Activated CD4-positive, CD25-positive, alpha-beta regulatory T cell treated with anti-CD3 and anti-CD28 coated beads, Interleukin-2, amount 50 U/mL, for 24 hours (primary cell): ENCODE measurements at regions not wholly inside any gene's neighbourhood (a gene's known extent, or its start where the extent isn't known, plus 50 kb on each side); places are given as distances from the start of the nearest gene placed in this dataset.
"Not testable (repeated sequence)": the region's sequence is repeated elsewhere in the genome, so short reads cannot be mapped to it uniquely, and the experiment has no call there.

Experiments
- ATAC-seq, 2 donors: fragments of 150-1000 bp; cut with Tn5 transposase; one replicate each; pipeline ENCODE4 v1.10.0; 2021; ENCODE audit warnings: mild to moderate bottlenecking in 1 of 2, moderate library complexity in 1 of 2

- ATAC-seq = no peak
These were observed 163.2 kb upstream of the P2RY1 start for GRCh38 chr3:152671446-152672319.

GRCh38 chr3:152672320-152672649 lies 162.6 kb upstream of the P2RY1 start:
- no peak for ATAC-seq

- ATAC-seq = no peak
These were observed 158.0 kb upstream of the P2RY1 start for GRCh38 chr3:152676810-152677379.

- no peak for ATAC-seq
These were observed 157.4 kb upstream of the P2RY1 start for GRCh38 chr3:152677491-152677890.

GRCh38 chr3:152682477-152682876 lies 152.5 kb upstream of the P2RY1 start:
- ATAC-seq = no peak

- no peak for ATAC-seq
These were observed 151.4 kb upstream of the P2RY1 start for GRCh38 chr3:152683521-152683999.

GRCh38 chr3:152684279-152684678 lies 150.7 kb upstream of the P2RY1 start:
- ATAC-seq = no peak

- ATAC-seq = no peak
These were observed 146.6 kb upstream of the P2RY1 start for GRCh38 chr3:152688313-152688712.

- ATAC-seq = not testable (repeated sequence)
These were observed 142.6 kb upstream of the P2RY1 start for GRCh38 chr3:152692326-152692725.

GRCh38 chr3:152693521-152694250 lies 141.2 kb upstream of the P2RY1 start:
- not testable (repeated sequence) for ATAC-seq

- no peak for ATAC-seq
These were observed 139.1 kb upstream of the P2RY1 start for GRCh38 chr3:152695840-152696239.

- ATAC-seq = no peak
These were observed 138.0 kb upstream of the P2RY1 start for GRCh38 chr3:152696962-152697361.

GRCh38 chr3:152703245-152703890 lies 131.6 kb upstream of the P2RY1 start:
- ATAC-seq = no peak

- ATAC-seq = no peak
These were observed 127.8 kb upstream of the P2RY1 start for GRCh38 chr3:152706991-152707713.

GRCh38 chr3:152709659-152710058 lies 125.3 kb upstream of the P2RY1 start:
- ATAC-seq = no peak

GRCh38 chr3:152710549-152710948 lies 124.4 kb upstream of the P2RY1 start:
- ATAC-seq = no peak

GRCh38 chr3:152713989-152714388 lies 120.9 kb upstream of the P2RY1 start:
- ATAC-seq = no peak

GRCh38 chr3:152714507-152714906 lies 120.4 kb upstream of the P2RY1 start:
- ATAC-seq = no peak

- no peak for ATAC-seq
These were observed 117.7 kb upstream of the P2RY1 start for GRCh38 chr3:152717252-152717651.

GRCh38 chr3:152718810-152719209 lies 116.1 kb upstream of the P2RY1 start:
- ATAC-seq = no peak

GRCh38 chr3:152719264-152719663 lies 115.7 kb upstream of the P2RY1 start:
- peak; percentile 20 to 38 for ATAC-seq

- no peak for ATAC-seq
These were observed 113.8 kb upstream of the P2RY1 start for GRCh38 chr3:152720951-152721718.
